T-helper 17 cell (primary cell): ENCODE measurements at regions not wholly inside any gene's neighbourhood (a gene's known extent, or its start where the extent isn't known, plus 50 kb on each side); places are given as distances from the start of the nearest gene placed in this dataset.

Source experiments
- ATAC-seq: fragments of 150-1000 bp; cut with Tn5 transposase; 2 replicates; pipeline ENCODE4 v1.10.0; 2021; ENCODE audit warnings: mild to moderate bottlenecking, moderate library complexity
- DNase-seq, 3 donors: peaks; one replicate each; pipeline versions ENCODE4 v3.0.0 to v3.0.0-alpha.2; 2020 to 2021
- H3K9me3 ChIP-seq: one replicate; pipeline ENCODE4 v1.7.0; 2013; ENCODE audit warnings: low read length, mild to moderate bottlenecking; ENCODE audit not compliant: control insufficient read depth, poor library complexity, severe bottlenecking
- H3K27ac Mint-ChIP-seq: one replicate; pipeline ENCODE4 v1.8.0; 2022; ENCODE audit warnings: mild to moderate bottlenecking, moderate library complexity, mixed read lengths
- H3K27me3 Mint-ChIP-seq: one replicate; pipeline ENCODE4 v1.8.0; 2022; ENCODE audit warnings: mixed read lengths
- H3K36me3 Mint-ChIP-seq: one replicate; pipeline ENCODE4 v1.8.0; 2022; ENCODE audit warnings: low read depth, mixed read lengths
- H3K4me1 Mint-ChIP-seq: one replicate; pipeline ENCODE4 v1.8.0; 2022; ENCODE audit warnings: mild to moderate bottlenecking, mixed read lengths
- H3K4me3 Mint-ChIP-seq: one replicate; pipeline ENCODE4 v1.8.0; 2022; ENCODE audit warnings: mild to moderate bottlenecking, moderate library complexity, mixed read lengths

- H3K27me3 Mint-ChIP-seq: no peaks in the 10 kb centered on the region
- no peak overlapping the region for H3K27ac Mint-ChIP-seq
- no peak overlapping the region for H3K4me3 Mint-ChIP-seq
- DNase-seq (no peak), ATAC-seq (no peak)
- no peaks in the 10 kb centered on the region for H3K9me3 ChIP-seq
- H3K4me1 Mint-ChIP-seq: no peaks in the 10 kb centered on the region
- H3K36me3 Mint-ChIP-seq: no peaks in the 10 kb centered on the region
Observed at GRCh38 chr20:22795433-22795832, 211.1 kb upstream of the FOXA2 start.

- H3K4me3 Mint-ChIP-seq: no peak overlapping the region
- no peaks in the 10 kb centered on the region for H3K36me3 Mint-ChIP-seq
- DNase-seq (no peak), ATAC-seq (no peak)
- H3K4me1 Mint-ChIP-seq: no peaks in the 10 kb centered on the region
- H3K27ac Mint-ChIP-seq: no peak overlapping the region
- no peaks in the 10 kb centered on the region for H3K27me3 Mint-ChIP-seq
- no peaks in the 10 kb centered on the region for H3K9me3 ChIP-seq
Observed at GRCh38 chr20:22795871-22796270, 211.5 kb upstream of the FOXA2 start.

DNA sequence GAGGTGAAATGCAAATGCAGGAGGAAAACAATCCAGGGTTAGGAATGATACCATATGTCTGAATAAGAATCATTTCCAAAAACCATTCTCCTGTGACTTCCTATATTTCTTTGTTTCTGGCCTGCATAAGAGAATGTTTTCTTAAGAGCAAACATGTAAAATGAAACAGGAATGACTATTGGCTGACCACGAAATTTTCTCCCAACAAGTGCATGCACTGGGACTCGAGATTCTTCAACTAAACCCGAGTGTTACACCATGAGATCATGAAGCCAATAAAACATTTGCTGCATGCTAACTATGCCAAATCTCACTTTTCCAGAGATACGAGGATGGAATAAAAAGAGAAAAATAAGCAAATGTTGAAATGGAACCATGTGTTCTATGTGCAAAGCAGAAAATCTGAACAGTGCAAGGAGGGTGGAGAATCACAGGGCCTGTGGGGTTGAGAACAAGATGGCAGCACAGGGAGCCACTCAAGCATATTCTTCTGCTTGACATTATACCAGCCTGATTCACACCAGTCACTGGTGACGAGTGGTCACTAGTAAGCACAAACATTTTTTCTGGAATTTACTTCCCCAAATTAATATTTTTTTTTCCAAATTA is 212.2 kb upstream of the FOXA2 start:
- no peaks in the 10 kb centered on the region for H3K36me3 Mint-ChIP-seq
- H3K27me3 Mint-ChIP-seq: no peaks in the 10 kb centered on the region
- no peaks in the 10 kb centered on the region for H3K4me1 Mint-ChIP-seq
- no peak for ATAC-seq
- H3K4me3 Mint-ChIP-seq: no peak overlapping the region
- H3K27ac Mint-ChIP-seq: no peak overlapping the region
- no peak for DNase-seq
- no peaks in the 10 kb centered on the region for H3K9me3 ChIP-seq

- Mint-ChIP-seq H3K36me3 (no peaks in the 10 kb centered on the region), H3K4me1 (no peaks in the 10 kb centered on the region), H3K4me3 (no peak overlapping the region), H3K27ac (no peak overlapping the region), H3K27me3 (no peaks in the 10 kb centered on the region)
- no peak for DNase-seq
- H3K9me3 ChIP-seq: no peaks in the 10 kb centered on the region
- ATAC-seq: no peak
Observed at GRCh38 chr20:22797103-22797502, 212.7 kb upstream of the FOXA2 start.

DNA sequence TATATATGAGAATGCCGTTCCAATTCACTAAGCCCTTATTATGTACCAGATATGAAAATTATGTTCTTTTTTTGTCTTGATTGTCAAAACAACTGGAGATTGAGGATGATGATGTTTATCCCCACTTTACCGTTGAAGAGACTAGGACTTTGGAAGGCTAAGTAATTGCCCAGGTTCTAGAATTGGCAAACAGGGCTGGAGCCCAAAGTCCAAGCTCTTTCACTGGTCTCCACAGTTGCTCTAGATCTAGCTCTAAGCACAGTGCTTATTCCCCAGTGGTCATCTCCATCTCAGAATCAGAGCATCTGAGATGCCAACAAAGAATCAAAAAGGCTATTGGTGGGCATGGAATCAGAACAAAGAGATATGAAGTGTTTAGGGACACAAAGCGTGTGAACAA is 215.3 kb upstream of the FOXA2 start:
- no peak overlapping the region for H3K4me3 Mint-ChIP-seq
- H3K27me3 Mint-ChIP-seq: no peaks in the 10 kb centered on the region
- no peak overlapping the region for H3K27ac Mint-ChIP-seq
- H3K4me1 Mint-ChIP-seq: no peaks in the 10 kb centered on the region
- ATAC-seq: no peak
- no peak for DNase-seq
- no peaks in the 10 kb centered on the region for H3K9me3 ChIP-seq
- no peaks in the 10 kb centered on the region for H3K36me3 Mint-ChIP-seq

DNA sequence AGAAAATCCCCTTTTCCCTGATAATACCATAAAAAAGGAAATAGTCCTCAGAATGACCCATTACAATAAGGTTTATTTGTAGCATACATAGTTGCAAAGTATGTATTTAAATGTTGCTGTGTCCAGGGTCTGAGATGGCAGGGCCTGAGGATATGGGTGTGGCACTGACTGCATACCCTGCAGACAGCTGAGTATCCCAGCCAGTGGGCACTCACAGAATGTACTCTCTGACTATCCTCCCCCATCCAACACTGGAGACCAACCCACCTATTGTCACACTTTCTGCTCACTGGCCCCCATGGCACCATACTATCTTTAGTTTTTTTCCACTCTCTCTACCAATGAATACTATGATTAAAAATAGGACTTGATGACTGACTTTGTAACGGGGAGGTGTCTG is 215.8 kb upstream of the FOXA2 start:
- no peaks in the 10 kb centered on the region for H3K9me3 ChIP-seq
- Mint-ChIP-seq H3K4me3 (no peak overlapping the region), H3K36me3 (no peaks in the 10 kb centered on the region), H3K27ac (no peak overlapping the region), H3K27me3 (no peaks in the 10 kb centered on the region), H3K4me1 (no peaks in the 10 kb centered on the region)
- no peak for ATAC-seq
- DNase-seq: no peak

DNA sequence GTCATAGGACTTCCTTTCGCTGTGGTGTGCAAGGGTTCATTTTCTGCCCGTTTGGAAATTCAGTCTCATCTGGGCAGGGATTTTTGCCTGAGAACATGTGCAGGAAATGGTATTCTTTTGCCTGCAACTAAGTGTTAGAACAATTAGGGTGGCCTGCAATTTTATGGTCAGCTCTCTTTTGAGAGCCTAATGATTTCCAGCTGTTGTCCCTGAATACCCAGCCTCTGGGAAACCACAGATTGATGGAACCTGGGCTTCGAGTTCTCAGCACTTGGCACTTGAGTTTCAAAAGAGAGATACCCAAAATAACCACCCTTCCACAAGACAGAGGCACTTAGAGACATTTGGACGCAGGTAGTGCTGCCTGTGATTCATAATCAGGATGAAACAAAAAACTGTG is 217.2 kb upstream of the FOXA2 start:
- DNase-seq (no peak), ATAC-seq (no peak)
- Mint-ChIP-seq H3K27ac (no peak overlapping the region), H3K27me3 (no peaks in the 10 kb centered on the region), H3K4me3 (no peak overlapping the region), H3K4me1 (no peaks in the 10 kb centered on the region), H3K36me3 (no peaks in the 10 kb centered on the region)
- H3K9me3 ChIP-seq: no peaks in the 10 kb centered on the region

DNA sequence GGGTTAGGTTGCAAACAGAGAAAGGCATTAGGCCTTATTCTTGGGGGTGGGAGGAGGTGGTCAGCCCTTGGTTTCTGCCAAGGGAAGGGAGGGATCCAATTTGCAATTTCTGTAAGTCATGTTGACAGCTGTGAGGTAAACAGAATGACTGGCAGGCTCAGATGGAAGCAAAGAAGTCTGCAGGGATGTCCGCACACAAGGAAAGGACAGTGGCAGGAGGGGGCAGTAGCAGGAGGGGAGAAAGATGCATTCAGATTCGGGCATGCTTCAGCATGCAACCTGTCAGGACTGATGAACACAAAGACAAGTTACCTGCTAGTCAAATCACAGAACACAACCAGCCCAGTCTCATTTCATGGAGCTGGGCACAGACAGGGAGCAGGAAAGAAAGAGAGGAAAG is 217.9 kb upstream of the FOXA2 start:
- no peaks in the 10 kb centered on the region for H3K36me3 Mint-ChIP-seq
- no peaks in the 10 kb centered on the region for H3K9me3 ChIP-seq

DNA sequence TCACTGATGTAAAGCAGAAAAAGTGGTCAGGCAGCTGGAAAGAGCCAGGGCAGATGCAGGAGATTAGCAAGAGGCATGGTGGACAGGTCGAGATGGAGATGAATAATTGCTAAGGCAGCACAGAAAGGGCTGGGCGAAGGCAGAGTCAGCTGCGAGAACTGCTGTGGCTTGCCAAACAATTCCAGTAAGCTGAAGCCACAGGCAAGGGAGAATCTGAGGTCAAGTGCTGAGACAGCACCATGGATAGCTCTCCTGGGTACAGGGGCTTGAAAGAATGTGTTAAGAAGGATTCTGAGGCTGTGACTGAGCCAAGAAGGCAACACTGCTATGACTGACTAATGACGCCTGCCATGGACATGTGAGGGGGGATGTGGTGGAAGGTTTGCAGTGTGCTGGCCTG is 220.8 kb upstream of the FOXA2 start:
- ATAC-seq (no peak), DNase-seq (no peak)
- no peak overlapping the region for H3K4me3 Mint-ChIP-seq
- peaks cover 6% of the 10 kb centered on the region for H3K27me3 Mint-ChIP-seq
- no peaks in the 10 kb centered on the region for H3K36me3 Mint-ChIP-seq
- H3K27ac Mint-ChIP-seq: no peak overlapping the region
- H3K9me3 ChIP-seq: no peaks in the 10 kb centered on the region
- no peaks in the 10 kb centered on the region for H3K4me1 Mint-ChIP-seq

More for the DNA sequence above, 217.9 kb upstream of the FOXA2 start:
- Mint-ChIP-seq H3K4me3 (no peak overlapping the region), H3K4me1 (no peaks in the 10 kb centered on the region), H3K27me3 (no peaks in the 10 kb centered on the region), H3K27ac (no peak overlapping the region)
- ATAC-seq (no peak), DNase-seq (no peak)

- peaks cover 6% of the 10 kb centered on the region for H3K27me3 Mint-ChIP-seq
- no peak for ATAC-seq
- no peaks in the 10 kb centered on the region for H3K4me1 Mint-ChIP-seq
- H3K4me3 Mint-ChIP-seq: no peak overlapping the region
- H3K9me3 ChIP-seq: no peaks in the 10 kb centered on the region
- H3K27ac Mint-ChIP-seq: no peak overlapping the region
- DNase-seq: no peak
- H3K36me3 Mint-ChIP-seq: no peaks in the 10 kb centered on the region
Observed at GRCh38 chr20:22805996-22806395, 221.6 kb upstream of the FOXA2 start.

GRCh38 chr20:22807045-22807444 is 222.7 kb upstream of the FOXA2 start:
- Mint-ChIP-seq H3K27me3 (peaks cover 6% of the 10 kb centered on the region), H3K27ac (no peak overlapping the region), H3K4me3 (no peak overlapping the region), H3K4me1 (no peaks in the 10 kb centered on the region), H3K36me3 (no peaks in the 10 kb centered on the region)
- DNase-seq: no peak
- H3K9me3 ChIP-seq: no peaks in the 10 kb centered on the region
- ATAC-seq: no peak

DNA sequence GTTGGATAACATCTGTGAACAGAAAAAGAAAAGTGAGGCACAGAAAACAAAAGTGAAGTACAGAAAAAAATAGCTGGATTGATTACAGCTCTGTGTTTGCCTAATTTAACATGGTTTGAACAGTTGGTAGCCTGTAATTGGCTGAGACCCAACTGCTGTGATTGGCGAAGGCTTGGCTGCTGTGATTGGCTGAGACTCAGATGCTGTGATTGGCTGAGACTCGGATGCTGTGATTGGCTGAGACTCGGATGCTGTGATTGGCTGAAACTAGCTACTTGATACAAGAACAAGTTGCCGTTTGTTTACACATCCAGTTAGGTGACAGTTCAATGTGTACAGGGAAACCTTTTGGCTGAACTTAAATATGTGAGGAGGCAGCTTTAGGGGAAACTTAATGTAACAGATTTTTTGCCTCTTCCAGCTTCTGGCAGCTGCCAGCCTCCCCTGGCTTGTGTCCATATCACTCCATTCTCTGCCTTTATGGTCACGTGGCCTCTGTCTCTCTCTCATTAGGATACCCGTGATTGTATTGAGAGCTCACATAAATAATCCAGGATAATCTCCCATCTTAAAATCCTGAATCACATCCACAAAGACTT is 223.4 kb upstream of the FOXA2 start:
- peaks cover 6% of the 10 kb centered on the region for H3K27me3 Mint-ChIP-seq
- no peaks in the 10 kb centered on the region for H3K4me1 Mint-ChIP-seq
- DNase-seq: no peak
- no peak overlapping the region for H3K4me3 Mint-ChIP-seq
- no peak for ATAC-seq
- H3K36me3 Mint-ChIP-seq: no peaks in the 10 kb centered on the region
- no peaks in the 10 kb centered on the region for H3K9me3 ChIP-seq
- no peak overlapping the region for H3K27ac Mint-ChIP-seq

- H3K27me3 Mint-ChIP-seq: peaks cover 6% of the 10 kb centered on the region
- H3K4me1 Mint-ChIP-seq: no peaks in the 10 kb centered on the region
- no peak overlapping the region for H3K4me3 Mint-ChIP-seq
Observed at GRCh38 chr20:22808628-22809027, 224.3 kb upstream of the FOXA2 start.

DNA sequence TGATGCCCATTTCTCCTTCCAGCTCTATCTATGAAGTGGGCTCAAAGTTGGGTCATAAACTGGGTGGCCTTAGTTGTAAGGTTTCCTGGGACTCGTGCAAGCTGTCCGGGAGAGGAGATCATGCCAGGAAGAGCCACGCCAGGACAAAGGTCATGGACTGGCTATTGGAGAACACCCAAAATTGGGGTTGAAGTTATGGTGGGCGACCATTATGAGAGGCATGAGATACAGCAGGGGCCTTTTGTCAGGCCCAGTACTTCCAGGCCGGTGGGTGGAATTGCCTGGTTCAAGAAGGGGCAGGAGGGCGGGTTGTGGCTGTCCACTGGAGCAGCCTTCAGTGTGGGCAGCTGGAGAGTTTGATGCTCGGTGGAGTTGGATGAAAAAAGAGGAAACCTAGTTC is 225.1 kb upstream of the SSTR4 start:
- no peaks in the 10 kb centered on the region for H3K4me1 Mint-ChIP-seq
- no peak for DNase-seq
- no peak overlapping the region for H3K27ac Mint-ChIP-seq

More at GRCh38 chr20:22808628-22809027, 224.3 kb upstream of the FOXA2 start:
- ATAC-seq: no peak
- DNase-seq: no peak
- H3K9me3 ChIP-seq: no peaks in the 10 kb centered on the region
- Mint-ChIP-seq H3K27ac (no peak overlapping the region), H3K36me3 (no peaks in the 10 kb centered on the region)

More for the DNA sequence above, 225.1 kb upstream of the SSTR4 start:
- ATAC-seq: no peak
- Mint-ChIP-seq H3K4me3 (no peak overlapping the region), H3K27me3 (peaks cover 6% of the 10 kb centered on the region), H3K36me3 (no peaks in the 10 kb centered on the region)
- H3K9me3 ChIP-seq: no peaks in the 10 kb centered on the region
